ENCODE measurements at regions not wholly inside any gene's neighbourhood (a gene's known extent, or its start where the extent isn't known, plus 50 kb on each side); places are given as distances from the start of the nearest gene placed in this dataset.

DNA sequence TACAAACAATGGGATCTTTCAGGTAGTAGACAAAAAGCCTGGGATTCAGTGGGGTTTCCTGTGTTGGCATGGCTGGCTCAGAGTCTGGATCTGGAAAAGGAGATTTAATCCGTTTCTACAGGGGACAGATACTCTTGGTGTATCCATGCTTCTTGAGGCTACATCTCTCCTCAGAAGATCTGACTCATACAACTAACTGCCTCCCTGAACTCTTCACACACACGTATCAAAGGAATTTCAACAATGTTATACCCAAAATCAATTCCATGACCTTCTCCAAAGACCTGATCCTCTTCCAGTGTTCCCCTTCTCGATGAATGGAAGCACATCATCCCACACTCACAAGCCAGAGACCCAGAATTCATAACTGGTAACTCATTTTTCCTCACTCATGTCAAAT is 435.3 kb upstream of the NBEA start:
- no peak for DNase-seq

DNA sequence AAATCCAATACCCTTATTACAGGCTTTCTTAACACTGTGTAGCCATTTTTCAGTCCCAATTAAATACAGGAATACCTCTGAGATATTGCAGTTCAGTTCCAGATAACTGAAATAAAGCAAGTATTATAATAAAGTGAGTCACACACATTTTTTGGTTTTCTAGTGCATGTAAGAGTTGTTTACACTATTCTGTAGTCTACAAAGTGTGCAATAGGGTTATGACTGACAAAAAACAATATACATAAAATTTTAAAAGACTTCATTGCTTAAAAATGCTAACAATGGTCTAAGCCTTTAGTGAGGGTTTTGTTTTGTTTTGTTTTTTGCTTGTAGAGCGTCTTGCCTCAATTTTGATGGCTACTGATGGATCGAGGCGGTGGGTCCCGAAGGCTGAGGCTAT is 434.4 kb upstream of the NBEA start:
- DNase-seq = no peak

DNA sequence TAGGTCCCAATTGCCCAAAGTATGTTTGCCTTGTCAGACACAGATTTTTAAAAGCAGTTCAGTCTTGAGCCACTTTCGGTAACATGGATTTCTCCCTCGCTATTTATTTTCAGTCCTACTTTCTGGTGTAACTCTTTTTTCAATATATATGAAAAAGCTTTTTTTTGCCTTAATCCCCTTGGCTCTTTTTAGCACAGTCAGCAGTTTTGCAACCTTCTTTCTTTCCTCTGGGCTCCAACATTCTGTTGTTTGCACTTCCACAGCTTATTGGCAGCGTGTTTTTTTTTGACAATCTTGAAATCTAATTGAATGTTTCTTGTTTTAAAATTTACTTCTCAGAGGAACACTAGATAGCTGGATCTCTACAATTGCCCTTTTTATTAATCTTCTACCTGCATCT is 429.3 kb upstream of the NBEA start:
- no peak for DNase-seq

DNA sequence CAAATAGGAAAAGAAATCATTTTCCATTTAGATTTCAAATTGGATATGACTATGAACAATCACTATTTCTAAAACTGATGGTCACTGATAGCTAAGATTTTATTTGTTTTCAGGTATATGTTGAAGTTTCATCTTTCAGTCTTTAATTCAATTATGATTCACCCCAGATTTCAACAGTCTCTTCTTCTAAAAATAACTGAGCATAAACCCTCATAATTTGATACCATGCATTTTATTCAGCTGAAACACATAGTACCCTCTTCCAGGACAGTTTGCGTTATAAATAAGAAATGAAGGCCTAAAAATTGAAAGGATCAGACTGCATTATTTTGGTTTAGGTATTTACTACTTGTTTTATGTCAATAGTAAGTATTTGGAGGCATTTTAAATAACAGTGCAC is 428.5 kb upstream of the NBEA start:
- DNase-seq = no peak

DNA sequence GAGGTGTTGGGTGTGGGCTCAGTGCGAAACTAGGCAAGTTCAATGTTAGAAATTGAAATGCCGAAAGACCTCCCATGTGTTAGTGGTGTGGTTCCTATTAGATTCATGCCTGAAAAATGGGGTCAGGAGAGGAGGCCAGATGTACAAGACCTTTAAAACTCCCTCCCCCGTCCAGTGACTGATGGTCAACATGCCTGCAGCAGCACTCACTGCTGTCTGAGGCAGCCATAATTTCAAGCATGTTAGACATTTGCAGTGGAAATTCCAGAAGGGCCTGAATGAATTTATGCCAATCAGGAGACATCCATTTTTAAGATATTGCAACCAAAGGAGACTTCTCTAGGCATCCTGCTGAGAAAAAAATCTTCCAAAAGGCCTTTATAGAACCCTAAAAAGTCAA is 426.9 kb upstream of the NBEA start:
- no peak for DNase-seq

DNA sequence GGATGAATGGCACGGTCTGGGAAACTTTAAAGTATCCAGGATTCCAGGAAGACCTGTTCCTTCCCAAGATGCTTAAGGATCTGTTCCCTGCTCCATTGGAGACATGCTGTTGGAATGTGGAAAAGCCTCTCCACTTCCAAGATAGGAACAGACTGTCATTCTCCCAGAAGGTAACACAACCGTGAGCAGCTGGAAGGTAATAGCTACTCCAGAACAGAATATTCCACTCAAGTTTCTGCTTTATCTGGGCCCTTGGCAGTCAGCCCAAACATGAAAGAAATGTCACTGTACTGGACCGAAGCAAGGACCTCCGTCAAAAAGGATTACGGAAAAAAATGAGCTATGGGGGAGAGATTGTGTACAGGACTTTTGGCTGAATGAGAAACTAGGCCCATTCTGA is 420.9 kb upstream of the NBEA start:
- DNase-seq = no peak

DNA sequence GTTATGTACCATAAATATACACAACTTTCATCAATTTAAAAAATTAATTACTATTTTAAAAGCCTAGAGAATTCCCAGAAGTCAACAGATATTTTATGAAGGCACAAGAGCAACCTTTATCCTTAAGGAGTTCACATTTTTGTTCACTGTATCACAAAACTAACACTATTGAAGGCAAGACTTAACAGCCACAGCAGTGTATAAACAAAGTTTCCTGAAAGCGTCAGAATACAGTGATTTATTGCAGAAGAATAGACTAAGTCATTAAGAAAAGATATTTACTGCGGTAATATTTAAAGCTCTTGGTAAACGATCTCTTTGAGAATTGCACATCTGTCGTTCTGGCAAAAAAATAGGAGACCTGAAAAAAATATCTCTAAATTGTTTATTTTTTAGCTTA is 419.3 kb upstream of the NBEA start:
- no peak for DNase-seq

DNA sequence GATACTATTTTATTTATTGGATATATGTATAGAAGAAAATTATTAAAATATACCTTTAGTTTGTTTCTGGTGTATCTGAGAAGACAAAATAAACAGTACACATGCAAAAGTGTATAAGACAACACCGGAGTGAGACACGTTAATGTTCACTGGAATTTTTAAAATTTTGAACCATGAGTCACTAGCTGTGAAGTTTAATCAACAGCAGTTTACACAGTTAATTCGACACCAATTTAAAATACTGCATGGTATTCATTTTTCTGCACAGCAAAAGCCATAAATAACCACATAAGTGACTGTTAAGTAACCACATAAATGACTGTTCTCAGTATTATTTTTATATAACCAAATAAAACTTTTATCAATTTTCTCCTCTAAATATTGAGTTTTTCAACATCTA is 418.7 kb upstream of the NBEA start:
- no peak for DNase-seq

DNA sequence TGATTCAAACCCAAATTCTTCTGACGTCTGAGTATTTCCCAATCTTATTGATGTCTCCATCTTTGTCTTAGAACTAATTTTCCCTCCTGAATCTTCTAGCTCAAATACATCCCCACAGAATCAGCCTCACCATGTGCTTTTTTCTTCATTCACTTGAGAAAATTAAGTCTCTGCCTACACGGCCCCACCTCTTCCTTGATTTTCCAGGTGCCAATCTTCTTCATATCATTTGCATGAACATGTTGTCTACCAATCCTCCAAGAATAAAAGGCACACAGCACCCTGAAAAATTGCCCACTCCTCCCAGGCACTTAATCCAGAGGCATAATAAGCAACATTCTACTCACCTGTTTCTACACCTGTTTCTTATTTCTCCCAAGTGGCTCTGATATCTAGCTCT is 408.1 kb upstream of the NBEA start:
- DNase-seq = no peak

DNA sequence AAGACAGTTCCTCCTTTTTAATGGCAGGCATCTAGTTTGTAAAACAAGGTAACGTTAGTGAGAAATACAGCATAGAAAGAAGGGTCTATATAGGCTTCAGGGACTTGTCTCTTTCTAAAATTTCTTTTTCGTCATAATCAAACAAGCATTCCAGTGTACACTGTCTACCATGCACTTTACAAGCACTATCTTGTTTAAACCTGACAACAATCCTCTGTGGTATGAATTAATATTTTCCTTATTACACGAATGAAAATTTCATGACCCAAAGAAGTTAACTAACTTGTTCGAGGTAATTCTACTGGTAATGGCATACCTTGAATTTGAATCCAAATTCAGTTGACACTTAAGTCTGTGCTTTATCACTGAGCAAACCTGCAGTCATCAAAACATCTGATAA is 399.7 kb upstream of the NBEA start:
- DNase-seq = no peak

DNA sequence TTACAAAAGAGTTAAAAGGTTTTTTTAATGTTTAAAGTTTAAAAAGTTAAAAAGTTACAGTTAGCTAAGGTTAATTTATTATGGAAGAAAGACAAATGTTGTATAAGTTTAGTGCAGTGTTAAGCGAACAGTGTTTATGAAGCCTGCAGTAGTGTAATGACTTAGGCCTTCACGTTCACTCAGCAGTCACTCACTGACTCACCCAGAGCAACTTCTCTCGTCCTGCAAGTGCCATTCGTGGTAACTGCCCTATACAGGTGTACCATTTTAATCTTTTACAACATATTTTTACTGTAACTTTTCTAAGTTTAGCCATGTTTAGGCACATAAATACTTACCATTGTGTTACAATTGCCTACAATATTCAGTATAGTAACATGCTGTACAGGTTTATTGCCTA is 398.2 kb upstream of the NBEA start:
- DNase-seq = no peak

DNA sequence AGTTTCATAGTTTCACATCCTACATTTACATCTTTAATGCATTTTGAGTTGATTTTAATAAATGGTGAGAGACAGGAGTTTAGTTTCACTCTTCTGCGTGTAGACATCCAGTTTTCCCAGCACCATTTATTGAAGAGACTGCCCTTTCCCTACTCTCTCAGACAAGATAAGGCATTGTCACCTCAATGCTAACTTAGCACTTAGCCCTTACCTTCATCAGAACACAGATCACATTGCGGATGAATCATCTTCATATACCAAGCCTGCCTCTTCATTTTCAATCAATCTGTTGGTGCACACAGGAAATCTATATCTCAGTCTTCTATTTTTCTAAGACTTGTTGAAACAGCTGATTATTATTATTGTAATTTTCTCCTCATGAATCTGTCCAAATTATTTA is 396.6 kb upstream of the NBEA start:
- DNase-seq = no peak

DNA sequence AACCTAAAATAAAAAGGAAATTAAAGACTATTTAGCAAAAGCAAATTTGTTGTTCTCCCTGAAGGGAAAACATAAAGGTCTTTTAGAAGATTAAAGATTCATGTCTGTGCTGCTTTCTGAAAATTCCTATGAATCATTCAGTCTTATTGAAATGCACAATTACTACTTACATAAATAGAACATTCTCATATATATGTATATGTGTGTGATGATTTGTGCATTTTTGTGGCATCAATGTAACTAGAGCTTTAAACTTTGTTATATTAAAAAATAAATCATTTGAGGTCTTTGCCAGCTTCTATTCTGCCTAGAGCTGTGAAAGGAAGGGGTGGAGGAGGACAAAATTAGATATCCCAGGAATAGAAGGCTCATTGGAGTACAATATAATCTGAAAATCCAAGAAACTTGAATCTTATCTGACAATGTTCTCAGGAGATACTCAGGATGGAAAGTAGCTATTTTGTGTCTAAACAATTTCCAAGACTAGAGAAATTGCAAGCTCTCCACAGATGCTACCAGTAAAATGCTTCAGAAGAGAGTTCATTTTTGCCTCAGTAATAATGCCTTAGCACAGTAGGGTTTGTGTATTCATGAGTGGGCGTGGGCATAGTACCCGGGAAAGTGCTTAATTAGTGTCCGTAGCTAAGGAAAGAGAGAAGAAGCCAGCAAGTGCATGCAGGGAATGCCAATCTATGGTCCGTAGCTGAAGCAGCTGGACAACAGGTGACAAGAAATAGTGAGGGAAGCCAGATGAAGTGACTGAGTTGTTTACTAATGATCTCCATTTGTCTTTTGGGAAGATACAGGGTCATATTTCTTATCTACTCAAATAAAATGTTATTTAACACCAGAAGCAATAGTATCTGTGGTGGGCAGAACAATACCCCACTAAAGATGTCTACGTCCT is 395.5 kb upstream of the NBEA start:
- DNase-seq = no peak

DNA sequence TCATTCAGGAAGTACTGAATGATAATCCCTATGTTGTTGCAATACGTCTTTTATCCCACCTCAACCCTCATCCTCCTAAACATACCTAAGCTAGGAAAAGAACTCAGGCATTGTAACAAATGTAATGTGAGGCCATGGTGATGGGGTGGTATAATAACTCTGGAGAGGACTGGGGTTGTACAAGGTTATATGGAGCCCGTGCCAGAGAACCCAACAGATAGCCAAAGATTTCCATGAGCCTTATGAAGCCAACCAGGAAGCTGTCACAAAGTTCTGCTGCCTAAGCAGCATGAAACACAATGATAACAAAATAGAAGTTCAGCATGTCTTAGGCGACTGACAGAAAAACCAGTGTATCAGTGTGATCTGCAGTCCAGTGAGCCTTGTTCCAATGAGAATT is 394.1 kb upstream of the NBEA start:
- DNase-seq = no peak

DNA sequence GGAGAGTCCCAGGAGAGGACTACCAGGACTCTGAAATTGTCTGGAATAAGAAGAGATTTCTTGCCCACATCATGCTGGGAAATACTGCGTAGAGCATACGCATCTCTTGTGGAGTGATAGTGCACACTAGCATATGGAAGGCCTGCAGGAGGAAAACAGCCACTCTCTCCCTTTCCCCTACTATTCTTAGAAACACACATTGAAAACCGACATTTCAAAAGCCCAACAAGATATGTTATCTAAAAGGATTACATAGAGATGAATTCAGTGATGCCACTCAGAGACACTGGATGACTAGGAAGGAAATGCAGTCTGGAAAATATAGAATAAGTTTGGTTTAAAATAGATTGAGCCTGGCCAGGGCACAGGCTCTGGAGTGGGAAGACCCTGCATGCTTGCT is 388.7 kb upstream of the NBEA start:
- no peak for DNase-seq

DNA sequence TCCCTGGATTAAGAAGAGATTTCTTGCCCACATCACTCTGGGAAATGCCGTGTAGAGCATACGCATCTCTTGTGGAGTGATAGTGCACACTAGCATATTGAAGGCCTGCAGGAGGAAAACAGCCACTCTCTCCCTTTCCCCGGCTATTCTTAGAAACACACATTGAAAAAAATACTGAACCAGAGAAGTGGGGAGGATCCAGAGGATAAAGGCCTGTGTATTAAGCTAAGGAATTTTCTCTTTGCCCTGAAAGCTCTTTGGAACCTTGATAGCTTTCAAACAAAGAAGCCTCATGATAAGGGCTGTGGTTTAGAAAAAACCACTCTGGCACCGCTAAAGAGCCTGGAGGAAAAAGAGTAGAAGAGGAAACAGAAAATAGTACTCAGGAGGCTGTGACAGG is 386.1 kb upstream of the NBEA start:
- DNase-seq = no peak

DNA sequence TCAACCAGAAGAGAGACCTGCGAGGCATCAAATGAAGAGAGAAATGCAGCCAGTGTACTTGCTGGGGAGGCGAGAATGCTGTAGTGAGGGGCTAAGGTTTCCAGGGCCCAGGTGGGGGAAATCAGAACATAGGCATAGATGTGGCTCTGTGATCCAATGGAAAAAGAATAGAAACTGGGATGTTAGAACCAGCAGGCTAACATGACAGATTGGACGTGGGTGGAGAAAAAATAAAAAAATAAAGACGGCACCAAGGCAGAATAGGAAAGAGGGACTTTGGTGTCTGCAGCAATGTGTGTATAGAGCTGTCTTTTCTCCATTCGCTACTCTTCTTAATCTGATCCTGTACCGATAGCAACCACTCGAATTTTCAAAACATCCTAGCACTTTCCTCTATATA is 381.0 kb upstream of the NBEA start:
- DNase-seq = no peak

DNA sequence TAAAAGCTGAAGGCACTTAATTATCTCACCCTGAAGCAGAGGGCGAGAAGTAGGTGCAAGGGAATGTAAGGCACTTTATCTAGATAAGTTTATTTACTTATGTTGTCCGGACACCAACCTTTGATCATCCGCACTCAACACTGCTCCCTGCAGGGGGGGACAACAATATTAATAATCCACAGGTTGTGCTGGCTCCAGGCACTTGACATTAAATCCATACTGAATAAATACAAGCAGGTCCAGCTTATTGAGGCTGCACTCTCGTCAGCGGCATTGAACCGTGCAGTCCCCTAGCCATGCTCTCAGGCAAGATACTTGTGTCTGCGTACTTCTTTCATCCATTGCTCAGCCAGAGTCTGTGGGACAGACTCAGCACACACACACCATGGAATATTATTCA is 374.5 kb upstream of the NBEA start:
- no peak for DNase-seq

DNA sequence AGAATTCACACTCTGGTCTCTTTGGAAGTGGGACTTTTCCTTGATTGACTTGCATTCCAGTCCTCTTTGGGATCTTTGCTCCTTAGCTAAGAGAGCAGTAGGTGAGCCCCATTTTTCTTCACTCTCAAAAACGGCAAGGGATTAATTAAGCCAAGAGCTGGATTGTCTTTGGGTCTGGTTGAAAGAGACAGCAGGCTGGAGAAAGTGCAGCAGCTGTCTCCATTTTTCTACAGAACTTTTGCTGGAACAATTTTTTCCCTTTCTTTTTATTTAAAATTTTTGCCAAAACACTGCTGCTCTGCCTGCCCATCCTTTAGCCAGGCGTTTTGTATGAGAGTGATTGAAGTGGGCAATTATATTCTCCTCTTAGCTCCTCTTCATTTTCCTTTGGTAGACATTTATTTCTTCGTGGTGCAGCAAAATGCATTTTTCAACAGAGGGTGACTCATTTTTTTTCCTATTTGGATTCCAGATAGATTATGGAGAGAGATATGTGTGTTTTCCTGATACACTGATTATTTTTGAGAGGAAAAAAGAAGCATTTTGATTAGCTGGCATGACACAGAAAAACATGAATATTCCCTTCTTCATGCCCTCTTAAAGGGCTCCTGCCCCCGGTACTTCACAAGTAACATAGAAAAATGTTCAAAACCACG is 371.2 kb upstream of the NBEA start:
- DNase-seq = no peak

DNA sequence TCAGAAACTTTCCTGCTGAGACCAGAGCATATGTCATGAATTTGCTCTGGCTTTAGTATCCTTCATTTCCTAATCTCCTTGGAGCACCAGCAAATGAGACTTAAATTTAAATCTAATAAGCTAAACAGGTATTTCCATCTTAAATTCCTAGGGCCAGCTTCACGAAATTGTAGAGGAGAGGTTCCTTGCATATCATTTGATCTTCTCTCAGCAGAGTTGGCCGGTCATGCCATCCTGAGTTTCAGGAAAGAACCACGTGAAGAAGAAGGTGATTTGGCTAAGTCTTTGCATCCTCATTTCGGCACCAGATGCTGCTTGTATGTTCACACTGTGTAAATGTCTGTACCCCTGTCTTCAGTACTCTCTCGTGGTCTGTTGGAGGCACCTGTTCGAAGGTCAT is 370.4 kb upstream of the NBEA start:
- DNase-seq = no peak

DNA sequence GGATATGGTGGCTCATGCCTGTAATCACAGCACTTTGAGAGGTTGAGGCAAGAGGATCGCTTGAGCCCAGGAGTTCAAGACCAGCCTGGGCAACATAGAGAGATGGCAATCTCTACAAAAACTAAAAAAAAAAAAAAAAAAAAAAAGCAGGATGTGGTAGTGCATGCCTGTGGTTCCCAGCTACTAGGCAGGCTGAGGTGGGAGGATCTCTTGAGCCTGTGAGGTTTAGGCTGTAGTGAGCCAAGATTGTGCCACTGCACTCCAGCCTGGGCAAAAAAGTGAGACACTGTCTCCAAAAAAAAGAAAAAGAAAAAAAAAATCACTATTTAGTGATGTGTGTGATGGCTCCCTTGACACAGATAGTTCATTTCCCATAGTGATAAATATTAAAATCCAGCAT is 365.0 kb upstream of the NBEA start:
- DNase-seq = no peak

DNA sequence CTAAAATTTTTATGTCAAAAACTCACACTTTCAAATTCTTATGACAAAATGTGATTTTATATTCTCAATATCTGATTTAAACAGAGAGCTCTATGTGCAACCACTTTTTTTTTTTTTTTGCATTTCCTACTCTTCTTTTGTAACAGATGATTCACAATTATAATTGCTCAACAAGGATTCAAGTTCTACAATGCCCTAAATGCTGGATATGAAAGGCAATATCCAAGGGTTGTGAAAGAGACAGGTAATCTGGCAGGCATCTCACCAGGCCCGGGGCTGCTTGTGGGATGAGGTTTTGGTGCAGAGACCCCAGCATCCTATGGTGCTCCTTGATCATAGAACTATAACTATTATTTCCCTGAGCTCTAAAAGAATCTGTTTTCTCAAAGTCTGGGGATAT is 363.6 kb upstream of the NBEA start:
- DNase-seq = no peak

DNA sequence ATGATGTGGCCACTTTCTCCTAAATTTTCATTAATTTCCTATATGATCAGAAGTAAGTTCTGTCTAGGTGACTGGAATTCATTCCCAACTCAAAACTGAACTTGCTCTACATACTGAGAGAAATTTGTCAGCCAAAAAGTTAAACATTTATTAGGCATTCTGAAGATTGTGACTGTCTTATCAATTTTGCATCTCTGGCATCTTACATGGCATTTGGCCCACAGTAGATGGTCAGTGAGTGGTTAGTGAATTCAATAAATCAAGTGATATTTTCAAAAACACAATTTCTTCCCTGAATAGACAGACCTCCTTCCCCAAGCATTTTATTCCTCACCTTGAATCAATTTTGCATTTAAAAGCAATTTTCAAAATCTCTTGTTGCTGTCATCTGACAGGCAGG is 363.2 kb upstream of the NBEA start:
- DNase-seq = no peak

DNA sequence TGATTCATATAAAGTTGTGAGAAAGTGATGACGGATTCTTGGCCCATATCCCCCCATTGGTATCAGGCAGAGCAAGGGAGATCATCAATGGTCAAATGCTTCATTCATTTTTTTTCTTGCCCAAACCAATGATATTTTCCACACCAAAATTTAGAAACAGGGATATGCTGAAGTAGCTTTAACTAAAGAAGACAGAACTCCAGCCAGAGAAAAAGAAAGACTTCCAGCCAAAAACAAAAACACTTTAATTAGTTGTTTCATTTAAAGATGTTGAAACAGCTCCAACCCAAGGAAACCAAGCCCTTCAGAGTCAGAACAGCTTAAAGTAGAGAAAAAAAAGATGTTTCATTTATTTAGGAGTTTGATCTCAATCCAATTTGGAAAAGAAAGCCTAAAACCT is 358.9 kb upstream of the NBEA start:
- DNase-seq = no peak

DNA sequence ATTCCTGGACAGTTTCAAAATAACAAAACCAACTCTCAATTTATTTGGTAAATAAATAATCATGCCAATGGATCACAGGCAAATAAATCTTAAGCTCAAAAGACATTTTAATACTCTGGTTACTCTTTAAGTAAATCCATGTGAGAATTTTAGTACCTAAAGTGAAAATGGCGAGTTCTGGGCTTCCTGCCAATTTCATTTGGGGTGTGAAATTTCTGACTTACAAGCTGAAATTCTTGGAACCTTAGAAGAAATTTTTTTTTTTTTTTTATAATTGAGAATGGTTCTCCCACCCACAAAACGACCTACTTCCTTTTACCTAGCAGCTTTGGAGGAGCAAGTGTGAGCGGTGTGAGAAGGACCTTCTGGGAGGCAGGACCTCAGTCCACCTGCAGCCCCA is 354.5 kb upstream of the NBEA start:
- DNase-seq = no peak
